Breast epithelium (tissue), 4 donors: ENCODE measurements at regions not wholly inside any gene's neighbourhood (a gene's known extent, or its start where the extent isn't known, plus 50 kb on each side); places are given as distances from the start of the nearest gene placed in this dataset.

Source experiments
- DNase-seq, 2 donors: peaks; one replicate each; pipeline ENCODE4 v3.0.0-alpha.2; 2019; ENCODE audit warnings: low spot score in 2 of 2
- H3K27ac ChIP-seq, 2 donors: fragments of 200-600 bp; sonication (generic) in 1 of 2; one replicate each; pipeline ENCODE4 v1.5.1; 2016 to 2019; ENCODE audit warnings: mild to moderate bottlenecking in 1 of 2
- H3K27me3 ChIP-seq, 2 donors: fragments of 200-600 bp; sonication (generic) in 1 of 2; one replicate each; pipeline versions ENCODE4 v1.5.1 to v1.6.0; 2017 to 2019; ENCODE audit warnings: control low read depth in 1 of 2, mild to moderate bottlenecking in 1 of 2
- H3K36me3 ChIP-seq: fragments of 200-600 bp; one replicate; pipeline ENCODE4 v1.5.1; 2019
- H3K4me1 ChIP-seq, 2 donors: fragments of 200-600 bp; sonication (generic); one replicate each; pipeline ENCODE4 v1.5.1; 2016 to 2019; ENCODE audit warnings: control low read depth in 1 of 2
- H3K4me3 ChIP-seq, 3 donors: fragments of 200-600 bp; sonication (generic); 1 replicate in 2 of 3; 2 replicates in 1 of 3; pipeline ENCODE4 v1.5.1; 2016 to 2019; ENCODE audit warnings: mild to moderate bottlenecking in 3 of 3, moderate library complexity in 2 of 3
- H3K9me3 ChIP-seq, 2 donors: fragments of 200-600 bp; sonication (generic) in 1 of 2; one replicate each; pipeline ENCODE4 v1.5.1; 2016 to 2019; ENCODE audit warnings: control low read depth in 1 of 2
- POLR2A ChIP-seq: fragments of 450-650 bp; IDR thresholded peaks from one replicate; pipeline ENCODE4 v1.6.1; 2016; ENCODE audit warnings: antibody characterized with exemption, mild to moderate bottlenecking, moderate library complexity
- POLR2AphosphoS5 ChIP-seq, 3 donors: sonication (generic); formaldehyde crosslinking; IDR thresholded peaks; one replicate each; pipeline ENCODE4 v1.6.1; 2017; ENCODE audit warnings: antibody characterized with exemption in 3 of 3
- intact Hi-C: fragments of 100-400 bp; cut with DNase I; formaldehyde crosslinking; loops from one replicate; pipeline ENCODE4 v1.15.1; 2023; ENCODE audit warnings: low total_unique reads
- TF ChIP-seq, protein P1 (sequence below), 3 donors: fragments of 450-650 bp; IDR thresholded peaks; one replicate each; pipeline ENCODE4 v1.5.1; 2016 to 2017; ENCODE audit warnings: antibody characterized with exemption in 3 of 3, mild to moderate bottlenecking in 3 of 3, moderate library complexity in 3 of 3

DNA sequence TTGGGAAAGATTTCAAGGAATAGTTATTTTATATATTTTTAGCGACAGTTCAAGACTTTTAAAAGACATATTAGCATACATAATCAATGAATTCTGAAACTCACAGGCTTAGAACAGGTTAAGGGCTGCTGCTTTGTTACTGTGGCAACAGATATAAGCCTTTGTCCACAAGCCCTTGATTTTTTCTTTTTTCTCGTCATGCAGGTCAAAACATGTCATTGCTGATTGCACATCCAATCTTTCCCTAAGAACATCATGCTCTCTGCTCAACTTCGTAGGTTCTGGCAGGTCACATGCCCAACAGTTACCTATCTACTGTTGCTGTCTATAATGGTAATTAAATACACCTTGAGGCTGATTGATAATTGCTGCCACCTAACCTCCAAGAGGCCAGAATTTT, 172.5 kb upstream of the PTPRD start:
- Histone ChIP-seq H3K9me3 (peaks cover 3 to 8% of the 10 kb centered on the region in 2 donors), H3K4me1 (no peaks in the 10 kb centered on the region), H3K36me3 (no peaks in the 10 kb centered on the region), H3K27me3 (no peaks in the 10 kb centered on the region), H3K27ac (no peak overlapping the region), H3K4me3 (no peak overlapping the region)
- TF ChIP-seq POLR2A (no peak), POLR2AphosphoS5 (IDR thresholded peaks at IDR 0.05) (no peak)
- TF ChIP-seq, protein P1, sequence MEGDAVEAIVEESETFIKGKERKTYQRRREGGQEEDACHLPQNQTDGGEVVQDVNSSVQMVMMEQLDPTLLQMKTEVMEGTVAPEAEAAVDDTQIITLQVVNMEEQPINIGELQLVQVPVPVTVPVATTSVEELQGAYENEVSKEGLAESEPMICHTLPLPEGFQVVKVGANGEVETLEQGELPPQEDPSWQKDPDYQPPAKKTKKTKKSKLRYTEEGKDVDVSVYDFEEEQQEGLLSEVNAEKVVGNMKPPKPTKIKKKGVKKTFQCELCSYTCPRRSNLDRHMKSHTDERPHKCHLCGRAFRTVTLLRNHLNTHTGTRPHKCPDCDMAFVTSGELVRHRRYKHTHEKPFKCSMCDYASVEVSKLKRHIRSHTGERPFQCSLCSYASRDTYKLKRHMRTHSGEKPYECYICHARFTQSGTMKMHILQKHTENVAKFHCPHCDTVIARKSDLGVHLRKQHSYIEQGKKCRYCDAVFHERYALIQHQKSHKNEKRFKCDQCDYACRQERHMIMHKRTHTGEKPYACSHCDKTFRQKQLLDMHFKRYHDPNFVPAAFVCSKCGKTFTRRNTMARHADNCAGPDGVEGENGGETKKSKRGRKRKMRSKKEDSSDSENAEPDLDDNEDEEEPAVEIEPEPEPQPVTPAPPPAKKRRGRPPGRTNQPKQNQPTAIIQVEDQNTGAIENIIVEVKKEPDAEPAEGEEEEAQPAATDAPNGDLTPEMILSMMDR (IDR thresholded peaks at IDR 0.05) = no peak
- intact Hi-C loops = no loop called here
- DNase-seq = no peak

DNA sequence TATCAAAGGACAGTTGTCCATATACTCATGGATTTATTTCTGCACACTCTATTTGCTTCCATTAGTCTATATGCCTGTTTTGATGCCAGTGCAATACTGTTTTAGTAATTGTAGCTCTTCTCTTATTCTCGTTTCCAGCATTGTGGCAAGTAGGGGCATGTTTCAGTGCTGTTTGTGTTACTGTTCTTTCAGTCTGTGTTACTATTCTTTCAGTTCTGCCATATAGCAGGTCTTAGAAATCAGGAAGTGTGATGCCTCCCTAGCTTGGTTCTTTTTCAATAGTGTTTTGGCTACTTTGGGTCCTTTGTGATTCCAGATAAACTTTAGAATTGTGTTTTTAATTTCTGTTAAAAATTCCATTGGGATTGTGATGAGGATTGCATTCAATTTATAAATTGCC, 180.5 kb upstream of the PTPRD start:
- H3K4me1 ChIP-seq = no peaks in the 10 kb centered on the region
- H3K27ac ChIP-seq = no peak overlapping the region
- peaks cover 15 to 32% of the 10 kb centered on the region in 2 donors for H3K9me3 ChIP-seq
- intact Hi-C loops = no loop called here
- TF ChIP-seq POLR2A (no peak), POLR2AphosphoS5 (IDR thresholded peaks at IDR 0.05) (no peak)
- TF ChIP-seq, protein P1 (IDR thresholded peaks at IDR 0.05) = no peak
- no peaks in the 10 kb centered on the region for H3K27me3 ChIP-seq
- H3K36me3 ChIP-seq = no peaks in the 10 kb centered on the region
- H3K4me3 ChIP-seq = no peak overlapping the region
- no peak for DNase-seq

DNA sequence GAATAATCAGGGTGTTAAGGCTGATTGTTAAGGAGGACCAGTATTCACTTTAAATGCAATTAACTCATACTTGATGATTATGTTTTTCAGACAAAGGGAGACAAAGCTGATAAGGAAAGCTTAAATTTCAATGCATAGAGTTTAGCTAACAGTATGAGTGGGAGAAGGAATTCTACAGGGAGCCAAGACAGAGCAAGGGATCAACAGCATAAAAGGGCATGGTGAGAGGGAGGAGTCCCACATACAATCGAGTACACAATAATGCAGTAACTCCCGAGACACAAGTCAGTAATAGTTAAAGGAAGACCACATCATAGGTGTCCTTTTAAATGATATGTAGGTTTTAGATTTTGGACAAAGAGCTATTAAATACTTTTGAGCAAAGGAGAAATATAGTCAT, 191.7 kb upstream of the PTPRD start:
- DNase-seq = no peak
- no peaks in the 10 kb centered on the region for H3K36me3 ChIP-seq
- H3K27me3 ChIP-seq = no peaks in the 10 kb centered on the region
- H3K27ac ChIP-seq = no peak overlapping the region
- intact Hi-C loops = no loop called here
- H3K4me1 ChIP-seq = no peaks in the 10 kb centered on the region
- TF ChIP-seq, protein P1 (IDR thresholded peaks at IDR 0.05) = no peak
- TF ChIP-seq POLR2A = no peak
- TF ChIP-seq POLR2AphosphoS5 (IDR thresholded peaks at IDR 0.05) = no peak
- H3K9me3 ChIP-seq = no peaks in the 10 kb centered on the region
- no peak overlapping the region for H3K4me3 ChIP-seq

DNA sequence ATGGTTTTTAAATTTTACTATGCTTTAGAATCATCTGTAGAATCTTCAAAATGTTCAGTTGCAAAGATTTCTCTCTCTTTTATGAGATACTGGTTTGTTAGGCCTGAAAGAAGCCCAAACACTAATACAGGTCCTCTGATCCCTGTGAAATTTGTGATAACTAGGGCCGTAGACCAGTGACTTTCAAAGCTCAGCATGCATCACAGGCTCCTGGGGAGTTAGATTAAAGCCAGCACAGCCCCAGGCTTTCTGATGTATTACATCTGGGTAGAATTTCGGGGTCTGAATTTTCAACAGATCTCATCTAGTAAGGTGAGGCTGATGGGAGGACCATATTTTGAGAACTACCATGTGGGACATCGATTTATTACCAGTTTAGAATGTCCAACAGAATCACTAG, 194.1 kb upstream of the PTPRD start:
- Histone ChIP-seq H3K4me3 (no peak overlapping the region), H3K4me1 (no peaks in the 10 kb centered on the region), H3K9me3 (no peaks in the 10 kb centered on the region), H3K27me3 (no peaks in the 10 kb centered on the region), H3K27ac (no peak overlapping the region), H3K36me3 (no peaks in the 10 kb centered on the region)
- intact Hi-C loops = no loop called here
- TF ChIP-seq, protein P1 (IDR thresholded peaks at IDR 0.05) = no peak
- TF ChIP-seq POLR2A = no peak
- TF ChIP-seq POLR2AphosphoS5 (IDR thresholded peaks at IDR 0.05) = no peak
- DNase-seq = no peak

DNA sequence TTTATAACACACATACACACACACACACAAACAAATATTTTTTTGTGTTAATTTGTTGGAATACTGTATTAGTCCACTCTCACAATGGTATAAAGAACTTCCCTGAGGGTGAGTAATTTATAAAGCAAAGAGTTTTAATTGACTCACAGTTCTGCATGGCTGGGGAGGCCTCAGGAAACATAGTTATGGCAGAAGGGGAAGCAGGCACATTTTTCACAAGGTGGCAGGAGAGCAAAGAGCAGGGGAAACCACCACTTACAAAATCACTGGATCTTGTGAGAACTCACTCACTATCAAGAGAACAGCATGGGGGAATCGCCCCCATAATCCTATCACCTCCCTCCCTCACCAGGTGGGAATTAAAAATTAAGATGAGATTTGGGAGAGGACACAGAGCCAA, 205.4 kb upstream of the PTPRD start:
- no peak for DNase-seq
- H3K4me1 ChIP-seq = no peaks in the 10 kb centered on the region
- H3K9me3 ChIP-seq = no peaks in the 10 kb centered on the region
- no peak overlapping the region for H3K4me3 ChIP-seq
- H3K27me3 ChIP-seq = no peaks in the 10 kb centered on the region
- H3K27ac ChIP-seq = no peak overlapping the region
- intact Hi-C loops = no loop called here
- no peaks in the 10 kb centered on the region for H3K36me3 ChIP-seq
- TF ChIP-seq POLR2A (no peak), POLR2AphosphoS5 (IDR thresholded peaks at IDR 0.05) (no peak)
- TF ChIP-seq, protein P1 (IDR thresholded peaks at IDR 0.05) = no peak
